ENCODE measurements at regions not wholly inside any gene's neighbourhood (a gene's known extent, or its start where the extent isn't known, plus 50 kb on each side); places are given as distances from the start of the nearest gene placed in this dataset.

- in situ Hi-C loops (cut with HindIII; ENCODE audit: extremely low pct_ligation_motif_present, low pct_unique_long_range_greater_than_20kb) (no loop called here), intact Hi-C loops (cut with micrococcal nuclease; ENCODE audit: unreplicated experiment) (no loop called here)
- ChIA-PET POLR2A (no interaction called here), CTCF (ENCODE audit: low intra/inter-chr PET ratio, low total read pairs) (no interaction called here)
- no peaks in the 10 kb centered on the region for H3K79me2 ChIP-seq (ENCODE audit: insufficient read depth, low read length)
- H2AFZ ChIP-seq (ENCODE audit: low read length), result no peak overlapping the region
- H3K9ac ChIP-seq (ENCODE audit: insufficient read depth, low read depth, low read length), result no peak overlapping the region
- H3K27me3 ChIP-seq (ENCODE audit: control insufficient read depth in 1 of 2, insufficient read depth in 2 of 2, low read length in 2 of 2), result peaks cover 2 to 15% of the 10 kb centered on the region in 2 experiments; a peak in 4 of 5 replicates
- no peak overlapping the region for H3K27ac ChIP-seq (ENCODE audit: extremely low read length, insufficient read depth, low read length)
- ATAC-seq (no peak), FAIRE-seq (no peak), DNase-seq (ENCODE audit: low spot score) (no peak)
- 20% methylated on average over 5 of the region's 5 CpGs for WGBS (ENCODE audit: low lambda C conversion rate)
- H4K20me1 ChIP-seq (ENCODE audit: insufficient read depth, low read length), result no peaks in the 10 kb centered on the region
- no peaks in the 10 kb centered on the region for H3K4me1 ChIP-seq (ENCODE audit: insufficient read depth, low read length)
- no peak overlapping the region for H3K4me3 ChIP-seq (replicated peaks in 1 of 3; ENCODE audit: insufficient read depth in 1 of 3, low read depth in 2 of 3, low read length in 3 of 3)
- H3K36me3 ChIP-seq (replicated peaks in 1 of 2; ENCODE audit: control insufficient read depth in 1 of 2, insufficient read depth in 2 of 2, low read length in 2 of 2), result no peaks in the 10 kb centered on the region
- no peak for TF ChIP-seq ZNF550 (CRISPR knock-in tag; IDR thresholded peaks at IDR 0.05; ENCODE audit: borderline replicate concordance)
- TF ChIP-seq ZNF772 (CRISPR knock-in tag; IDR thresholded peaks at IDR 0.05), result no peak
- no peaks in the 10 kb centered on the region for H3K9me3 ChIP-seq (ENCODE audit: low read length)
- no TSS peak for BruUV-seq (replicated peaks)
- no peak overlapping the region for H3K4me2 ChIP-seq (ENCODE audit: low read depth, low read length)
These were observed 107.2 kb upstream of the TCERG1L start for GRCh38 chr10:131418681-131419080.

GRCh38 chr10:131419797-131420196 lies 108.3 kb upstream of the TCERG1L start:
- 63% methylated on average over 22 of the region's 22 CpGs for WGBS (ENCODE audit: low lambda C conversion rate)
- Histone ChIP-seq H3K79me2 (ENCODE audit: insufficient read depth, low read length) (no peaks in the 10 kb centered on the region), H3K27ac (ENCODE audit: extremely low read length, insufficient read depth, low read length) (no peak overlapping the region), H3K4me3 (replicated peaks in 1 of 3; ENCODE audit: insufficient read depth in 1 of 3, low read depth in 2 of 3, low read length in 3 of 3) (no peak overlapping the region), H3K4me2 (ENCODE audit: low read depth, low read length) (no peak overlapping the region), H3K9me3 (ENCODE audit: low read length) (no peaks in the 10 kb centered on the region), H4K20me1 (ENCODE audit: insufficient read depth, low read length) (no peaks in the 10 kb centered on the region), H3K36me3 (replicated peaks in 1 of 2; ENCODE audit: control insufficient read depth in 1 of 2, insufficient read depth in 2 of 2, low read length in 2 of 2) (no peaks in the 10 kb centered on the region), H3K9ac (ENCODE audit: insufficient read depth, low read depth, low read length) (no peak overlapping the region), H3K27me3 (ENCODE audit: control insufficient read depth in 1 of 2, insufficient read depth in 2 of 2, low read length in 2 of 2) (peaks cover 2 to 19% of the 10 kb centered on the region in 2 experiments; a peak in 4 of 5 replicates), H2AFZ (ENCODE audit: low read length) (no peak overlapping the region), H3K4me1 (ENCODE audit: insufficient read depth, low read length) (no peaks in the 10 kb centered on the region)
- DNase-seq (ENCODE audit: low spot score) (no peak), FAIRE-seq (no peak), ATAC-seq (no peak)
- in situ Hi-C loops (cut with HindIII; ENCODE audit: extremely low pct_ligation_motif_present, low pct_unique_long_range_greater_than_20kb) (no loop called here), intact Hi-C loops (cut with micrococcal nuclease; ENCODE audit: unreplicated experiment) (no loop called here)
- ChIA-PET POLR2A (no interaction called here), CTCF (ENCODE audit: low intra/inter-chr PET ratio, low total read pairs) (no interaction called here)
- no TSS peak for BruUV-seq (replicated peaks)
- TF ChIP-seq SUZ12 (IDR thresholded peaks at IDR 0.05; ENCODE audit: low read depth, low read length), result no peak
- no peak for TF ChIP-seq ZNF557 (CRISPR knock-in tag; IDR thresholded peaks at IDR 0.05)
- TF ChIP-seq ARNT2 (CRISPR knock-in tag; IDR thresholded peaks at IDR 0.05; ENCODE audit: low read depth), result no peak
- no peak for TF ChIP-seq IRF2 (CRISPR knock-in tag; IDR thresholded peaks at IDR 0.05)
- no peak for TF ChIP-seq SRSF9 (IDR thresholded peaks at IDR 0.05; ENCODE audit: borderline replicate concordance, insufficient read depth, low read depth, low read length, poor library complexity, severe bottlenecking)
- no peak for TF ChIP-seq ZNF614 (CRISPR knock-in tag; IDR thresholded peaks at IDR 0.05; ENCODE audit: borderline replicate concordance)
- no peak for TF ChIP-seq ETV5 (CRISPR knock-in tag; IDR thresholded peaks at IDR 0.05; ENCODE audit: borderline replicate concordance)
- no peak for TF ChIP-seq HOXA7 (CRISPR knock-in tag; IDR thresholded peaks at IDR 0.05)
- TF ChIP-seq ZNF615 (CRISPR knock-in tag; IDR thresholded peaks at IDR 0.05; ENCODE audit: borderline replicate concordance), result no peak
- TF ChIP-seq AKNA (CRISPR knock-in tag; IDR thresholded peaks at IDR 0.05; ENCODE audit: borderline replicate concordance), result no peak
- no peak for TF ChIP-seq KDM5A (IDR thresholded peaks at IDR 0.05; ENCODE audit: borderline replicate concordance, low read length)
- no peak for TF ChIP-seq FOXK2 (IDR thresholded peaks at IDR 0.05)
- TF ChIP-seq ZNF761 (CRISPR knock-in tag; conservative IDR thresholded peaks at IDR 0.05), result no peak
- TF ChIP-seq MXI1 (IDR thresholded peaks at IDR 0.05; ENCODE audit: borderline replicate concordance, low read depth, low read length), result no peak
